GM18867 (cell line): ENCODE measurements at regions not wholly inside any gene's neighbourhood (a gene's known extent, or its start where the extent isn't known, plus 50 kb on each side); places are given as distances from the start of the nearest gene placed in this dataset.
A peak's percentile ranks its signal among the peaks of the same experiment; 100 is the strongest.
"Not testable (repeated sequence)": the region's sequence is repeated elsewhere in the genome, so short reads cannot be mapped to it uniquely, and the experiment has no call there.

ENCODE experiments used
- ATAC-seq: cut with Tn5 transposase; IDR thresholded peaks from one replicate; pipeline ENCODE4 v1.9.1; 2021; ENCODE audit warnings: mild to moderate bottlenecking, moderate library complexity; ENCODE audit not compliant: unreplicated experiment

DNA sequence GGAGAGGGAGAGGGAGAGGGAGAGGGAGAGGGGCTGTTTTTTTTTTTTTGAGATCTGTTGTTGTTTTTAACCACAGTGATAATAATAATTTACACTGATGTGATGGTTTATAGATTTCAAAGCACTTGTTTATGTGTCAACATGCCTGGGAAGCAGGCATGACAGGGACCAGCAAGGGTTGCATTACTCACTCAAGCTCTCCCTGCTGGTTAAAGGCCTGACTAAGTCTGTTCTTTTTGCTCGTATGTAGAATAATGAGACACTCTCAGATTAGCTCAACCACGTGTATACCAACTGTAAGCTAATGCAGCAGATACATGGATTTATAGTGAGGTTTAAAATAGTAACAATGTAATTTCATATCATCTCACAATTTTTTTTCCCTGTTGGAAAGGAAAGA, 134.6 kb upstream of the BOD1L1 start:
- ATAC-seq = no peak

DNA sequence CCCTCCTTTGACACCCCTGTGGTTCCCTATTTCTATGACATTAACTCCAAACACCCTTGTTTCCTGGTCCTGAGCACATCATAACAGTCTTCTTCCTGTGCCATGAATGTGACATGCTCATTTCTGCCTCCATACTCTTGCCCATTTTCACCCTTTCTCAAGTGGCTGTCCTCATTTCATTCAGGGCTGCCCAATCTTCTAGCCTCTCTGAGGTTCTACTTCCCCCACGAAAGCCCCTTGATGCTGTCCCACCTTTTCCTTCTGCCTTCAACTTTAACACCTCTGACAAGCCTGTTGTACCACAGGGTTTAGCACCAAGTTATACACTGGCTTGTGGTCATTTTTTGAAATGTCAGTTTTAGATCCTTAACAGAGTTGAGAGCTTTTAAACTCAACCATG, 136.2 kb upstream of the BOD1L1 start:
- no peak for ATAC-seq

DNA sequence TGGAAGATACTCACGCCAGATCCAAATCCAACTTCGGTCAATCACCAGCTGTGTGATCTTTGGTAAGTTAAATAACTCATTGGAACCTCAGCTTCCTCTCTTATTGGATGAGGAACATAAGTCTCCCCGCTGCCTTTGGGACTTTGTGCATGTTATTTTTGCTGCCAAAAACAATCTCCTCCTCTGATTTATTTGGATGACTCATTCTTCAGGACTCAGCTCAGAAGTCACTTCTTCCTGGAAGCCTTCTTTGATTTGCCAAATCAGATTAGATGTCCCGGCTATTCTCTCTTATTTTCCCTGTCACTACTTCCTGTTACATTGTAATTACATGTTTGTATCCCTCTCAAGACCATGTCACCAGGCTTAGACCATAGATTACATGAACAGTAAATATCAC, 138.0 kb upstream of the BOD1L1 start:
- no peak for ATAC-seq

DNA sequence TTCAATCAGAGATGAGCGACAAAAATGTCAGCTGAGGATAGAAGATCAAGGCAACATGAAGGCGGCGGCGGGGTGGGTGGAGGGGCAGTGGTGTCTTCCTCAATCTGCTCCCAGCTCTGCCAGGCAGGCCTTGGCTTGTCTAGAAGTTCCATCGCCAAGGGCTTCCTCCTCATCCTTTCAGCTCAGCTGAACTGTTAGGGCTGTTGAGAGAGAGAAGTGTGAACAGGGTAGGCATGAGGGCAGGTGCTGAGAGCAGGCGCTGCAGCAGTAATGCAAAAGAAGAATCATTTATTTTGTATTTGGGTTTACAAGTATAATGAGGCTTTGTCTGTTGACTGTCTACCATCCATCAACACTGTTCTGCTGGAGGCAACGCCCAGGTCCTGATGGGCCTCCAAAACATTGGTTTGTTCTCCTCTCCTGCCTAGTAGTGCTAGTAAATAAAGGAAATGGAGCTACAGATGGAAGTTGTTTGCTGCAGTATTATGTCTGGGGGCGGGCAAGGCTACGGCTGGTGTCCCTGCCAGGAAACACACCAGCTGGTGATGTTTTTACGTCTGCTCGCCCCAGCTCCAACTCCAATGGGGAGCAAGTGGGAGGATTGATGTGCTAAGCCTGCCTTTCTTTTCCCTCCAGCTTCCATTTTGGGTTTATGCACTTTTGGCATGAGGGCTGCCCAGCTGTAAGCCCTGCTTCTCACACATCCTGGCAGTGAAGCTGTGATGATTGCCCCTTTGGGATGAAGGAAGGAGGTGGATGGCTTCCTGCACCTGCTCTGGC, 139.4 kb upstream of the BOD1L1 start:
- no peak for ATAC-seq

DNA sequence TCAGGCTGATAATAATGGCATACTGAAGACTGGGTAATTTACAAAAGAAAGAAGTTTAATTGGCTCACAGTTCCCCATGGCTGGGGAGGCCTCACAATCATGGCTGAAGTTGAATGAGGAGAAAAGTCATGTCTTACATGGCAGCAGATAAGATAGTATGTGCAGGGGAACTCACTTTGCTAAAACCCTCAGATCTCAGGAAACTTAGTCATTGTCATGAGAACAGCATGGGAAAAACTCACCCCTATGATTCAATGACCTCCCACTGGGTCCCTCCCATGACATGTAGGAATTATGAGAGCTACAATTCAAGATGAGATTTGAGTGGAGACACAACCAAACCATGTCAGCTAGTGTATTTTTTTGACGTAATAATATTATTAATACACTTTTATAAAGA, 149.8 kb upstream of the BOD1L1 start:
- ATAC-seq = no peak

DNA sequence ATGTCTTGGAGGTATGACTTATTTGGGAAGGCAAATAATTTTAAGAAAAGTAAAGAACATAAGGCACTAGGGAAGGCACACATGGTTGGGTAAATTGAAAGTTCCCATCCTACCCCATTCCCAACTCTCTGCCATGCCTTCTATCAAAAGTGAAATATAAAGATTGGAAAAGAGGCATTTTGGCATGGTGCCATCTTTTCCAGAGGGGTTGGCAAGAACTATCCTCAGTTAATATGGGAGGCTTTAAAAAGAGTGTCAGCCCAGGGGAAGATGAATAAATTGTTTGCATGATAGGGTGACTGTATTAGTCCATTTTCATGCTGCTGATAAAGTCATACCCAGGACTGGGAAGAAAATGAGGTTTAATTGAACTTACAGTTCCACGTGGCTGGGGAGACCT, 150.8 kb upstream of the BOD1L1 start:
- ATAC-seq = no peak

DNA sequence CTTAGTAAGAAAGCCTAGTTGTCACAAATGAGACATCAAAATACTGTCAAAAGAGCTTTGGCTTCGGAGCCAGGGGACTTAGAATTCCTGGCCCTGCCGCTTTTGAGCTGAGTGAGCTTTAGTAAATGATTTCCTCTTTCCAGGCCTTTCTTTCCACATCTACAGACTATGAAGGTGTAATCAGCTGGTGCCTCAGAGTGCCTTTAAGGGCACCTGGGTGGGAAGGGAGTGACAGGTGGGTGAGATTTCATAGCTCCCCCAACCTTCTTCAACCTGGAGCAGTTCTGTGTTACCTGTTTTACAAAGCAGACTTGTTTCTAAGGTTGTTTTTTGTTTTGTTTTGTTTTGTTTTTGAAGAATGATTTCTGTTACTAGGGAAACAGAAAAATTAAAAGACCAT, 154.7 kb upstream of the BOD1L1 start:
- ATAC-seq = no peak

DNA sequence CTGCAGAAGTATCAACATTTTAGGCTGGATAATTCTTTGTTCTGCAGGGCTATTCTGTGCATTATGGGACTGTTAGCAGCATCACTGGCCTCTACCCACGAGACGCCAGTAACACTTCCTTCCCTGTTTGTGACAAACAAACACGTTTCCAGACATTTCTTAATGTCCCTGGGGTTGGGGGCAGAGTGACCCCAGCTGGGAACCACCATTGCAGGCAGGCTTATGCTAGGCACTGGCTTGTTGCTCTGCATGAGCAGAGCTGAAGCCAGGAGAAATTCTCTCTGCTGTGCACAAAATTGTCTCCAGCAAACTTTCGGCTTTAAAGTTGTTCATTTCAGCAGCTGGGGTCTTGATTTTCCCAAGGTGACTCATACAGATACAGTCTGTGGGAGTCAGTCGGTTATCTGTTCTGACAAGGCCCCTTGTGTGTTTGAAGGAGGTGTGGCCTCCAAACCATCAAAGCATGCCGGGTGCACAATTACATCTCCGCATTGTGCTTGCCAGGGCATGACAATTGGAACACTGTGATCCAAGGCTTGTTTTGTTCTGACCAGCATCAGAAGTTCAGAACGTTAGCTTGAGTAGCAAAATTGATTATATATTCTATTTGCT, 156.4 kb upstream of the BOD1L1 start:
- ATAC-seq = peak; percentile 87

DNA sequence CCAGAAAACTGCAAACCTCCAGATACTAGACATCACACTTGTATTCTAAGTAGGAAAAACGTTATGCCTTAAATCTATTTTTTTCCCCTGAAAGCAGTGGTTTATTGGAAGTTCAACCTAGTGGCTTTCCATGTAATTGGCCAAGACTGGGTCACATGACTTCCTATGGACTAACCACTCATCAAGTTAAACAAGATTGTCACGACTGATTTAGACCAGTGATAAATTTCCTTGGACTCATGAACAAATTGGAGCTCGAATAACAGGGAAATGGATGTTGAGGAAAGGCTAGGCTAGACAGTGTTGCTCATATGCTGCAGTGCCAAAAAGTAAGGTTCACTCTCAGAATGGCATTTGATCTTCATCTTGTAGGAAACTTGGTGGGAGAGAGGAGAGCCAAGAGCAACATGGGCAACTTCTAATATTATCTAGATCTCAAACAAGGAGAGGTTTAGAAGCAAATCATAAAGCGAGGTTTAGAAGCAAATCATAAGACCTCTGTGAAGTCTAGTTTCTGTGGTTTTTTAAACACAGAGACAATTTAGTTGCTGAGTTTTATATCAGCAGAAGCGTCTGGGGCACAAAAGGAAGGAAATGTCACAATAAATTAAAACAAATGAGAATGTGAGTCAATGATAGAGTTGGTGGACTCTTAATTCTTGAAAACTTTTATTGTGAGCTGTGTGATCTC, 165.6 kb upstream of the BOD1L1 start:
- no peak for ATAC-seq

DNA sequence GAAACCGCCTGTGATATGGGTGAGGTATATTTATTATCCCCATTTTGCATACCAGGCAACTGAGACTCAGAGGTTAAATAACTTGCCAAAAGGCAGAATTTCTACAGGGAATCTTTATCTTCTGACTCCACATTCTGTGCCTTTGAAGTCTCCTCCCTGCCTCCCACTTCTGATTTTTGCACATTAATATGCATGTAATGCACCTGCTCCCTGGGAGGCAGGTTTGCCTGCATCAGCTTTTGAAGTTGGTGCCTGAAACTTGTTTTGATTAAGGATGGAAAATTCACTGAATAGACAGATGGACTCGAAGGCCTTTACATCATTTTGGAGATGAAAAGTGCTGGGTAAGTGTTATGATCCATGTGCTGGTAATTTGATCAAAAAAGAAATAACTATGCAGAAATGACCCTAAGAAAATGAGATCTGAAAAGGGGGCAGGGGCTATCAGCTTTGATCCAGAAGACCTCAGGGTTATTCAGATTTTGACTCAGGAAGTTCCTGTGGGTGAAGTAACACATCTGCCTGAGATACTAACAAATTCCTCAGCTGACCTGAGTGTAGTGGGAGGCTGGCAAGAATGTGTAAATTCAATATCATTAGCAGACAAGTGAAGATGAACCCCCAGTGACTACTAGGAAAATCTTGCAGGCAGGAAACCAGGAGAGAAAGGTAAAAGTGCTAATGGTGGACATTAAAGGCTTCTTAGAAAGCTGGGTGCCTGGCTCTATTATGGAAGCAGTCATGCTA, 167.5 kb upstream of the BOD1L1 start:
- ATAC-seq = no peak

DNA sequence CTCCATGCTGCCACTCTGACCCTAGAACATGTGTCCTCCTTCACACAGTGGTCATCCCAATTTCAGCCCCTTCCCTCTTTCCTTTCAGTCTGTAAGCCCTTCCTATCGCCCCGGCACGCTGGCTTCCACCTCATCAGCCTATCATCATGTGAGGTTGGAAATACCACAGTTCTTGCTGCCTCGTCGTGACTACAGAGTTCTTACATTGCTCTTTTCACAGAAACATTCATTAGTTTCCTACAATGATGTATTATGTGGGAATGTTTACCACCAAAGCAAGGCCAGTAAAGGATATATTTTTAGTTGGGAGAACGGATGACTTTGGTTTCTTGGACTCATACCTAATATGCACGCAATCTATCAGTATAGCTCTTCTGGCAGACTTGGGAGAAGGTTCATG, 169.5 kb upstream of the BOD1L1 start:
- no peak for ATAC-seq

DNA sequence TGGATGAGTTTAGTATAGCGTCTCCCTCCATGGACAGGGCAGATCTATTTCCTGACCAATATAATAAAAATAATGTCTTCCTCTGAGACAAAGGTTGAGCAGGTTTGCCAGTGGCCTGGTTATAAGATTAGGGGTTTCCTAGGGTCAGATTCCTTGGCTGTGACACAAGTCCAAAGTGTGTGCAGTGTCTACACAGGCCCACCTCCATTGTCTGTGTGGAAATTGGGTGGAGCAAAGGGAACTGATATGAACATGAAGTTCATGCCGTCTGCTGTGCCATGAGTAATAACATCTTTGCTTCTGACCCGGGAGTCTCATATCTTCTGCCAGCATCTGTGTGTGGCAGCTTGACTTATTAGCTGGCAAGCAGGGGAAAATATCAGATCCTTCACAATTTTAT, 187.7 kb upstream of the BOD1L1 start:
- no peak for ATAC-seq

DNA sequence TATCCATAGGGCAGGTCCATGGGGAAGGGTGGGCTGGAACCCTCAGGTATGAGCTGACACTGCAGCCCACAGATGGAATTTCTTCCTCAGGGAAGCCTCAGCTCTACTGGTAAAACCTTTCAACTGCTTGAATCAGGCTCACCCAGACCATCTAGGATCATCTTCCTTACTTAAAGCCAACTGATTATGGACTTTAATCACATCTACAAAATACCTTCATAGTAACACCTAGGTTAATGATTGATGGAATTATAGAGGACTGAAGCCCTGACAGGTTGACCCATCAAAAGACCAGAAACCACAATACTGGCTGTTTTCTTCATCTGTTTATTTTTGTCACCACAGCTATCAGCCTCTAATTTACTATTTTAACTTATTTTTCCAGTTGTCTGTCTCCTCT, 188.9 kb upstream of the BOD1L1 start:
- no peak for ATAC-seq

DNA sequence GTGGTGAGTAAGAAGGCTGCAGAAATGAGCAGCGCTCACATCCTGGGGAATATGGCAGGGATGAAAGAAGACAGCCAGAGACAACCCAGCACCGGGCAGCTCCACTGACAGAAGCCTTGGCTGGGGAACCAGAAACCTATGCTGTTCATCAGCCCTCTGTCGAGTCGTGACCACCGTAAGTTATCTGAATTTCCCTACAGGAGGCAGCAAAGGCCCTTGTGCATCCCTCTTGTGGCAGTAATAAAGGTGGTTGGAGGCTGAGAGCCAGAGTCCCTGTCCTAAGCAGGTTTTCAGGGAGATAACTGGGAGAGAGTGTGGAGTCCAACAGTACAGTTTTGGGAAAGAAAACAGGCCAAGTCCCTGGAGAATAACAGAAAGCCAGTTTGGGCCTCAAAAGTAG, 194.0 kb upstream of the BOD1L1 start:
- no peak for ATAC-seq

DNA sequence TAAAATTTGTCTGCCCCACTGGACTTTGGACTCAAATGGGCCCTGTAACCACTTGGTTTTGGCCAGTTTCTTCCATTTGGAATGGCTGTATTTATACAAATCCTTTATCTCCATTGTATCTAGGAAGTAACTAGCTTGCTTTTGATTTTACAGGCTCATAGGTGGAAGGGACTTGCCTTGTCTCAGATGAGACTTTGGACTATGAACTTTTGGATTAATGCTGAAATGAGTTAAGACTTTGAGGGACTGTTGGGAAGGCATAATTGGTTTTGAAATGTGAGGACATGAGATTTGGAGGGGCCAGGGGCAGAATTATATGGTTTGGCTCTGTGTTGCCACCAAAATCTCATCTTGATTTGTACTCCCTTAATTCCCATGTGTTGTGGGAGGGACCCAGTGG, 198.3 kb upstream of the BOD1L1 start:
- not testable (repeated sequence) for ATAC-seq

DNA sequence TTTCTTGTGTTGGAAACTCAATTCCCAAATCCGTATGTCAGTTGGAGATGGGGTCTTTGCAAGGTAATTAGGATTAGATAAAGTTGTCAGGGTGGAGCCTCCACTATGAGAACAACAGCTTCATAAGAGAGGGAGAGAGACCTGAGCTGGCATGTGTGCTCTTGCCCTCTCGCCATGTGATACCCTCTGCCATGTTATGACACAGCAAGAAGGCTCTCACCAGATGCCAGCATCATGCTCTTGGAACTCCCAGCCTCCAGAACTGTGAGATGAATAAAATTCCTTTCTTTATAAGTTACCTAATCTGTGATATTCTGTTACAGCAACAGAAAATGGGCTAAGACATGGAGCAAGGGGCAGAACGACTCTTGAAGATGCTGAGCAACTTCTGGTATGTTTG, 201.9 kb upstream of the BOD1L1 start:
- no peak for ATAC-seq

DNA sequence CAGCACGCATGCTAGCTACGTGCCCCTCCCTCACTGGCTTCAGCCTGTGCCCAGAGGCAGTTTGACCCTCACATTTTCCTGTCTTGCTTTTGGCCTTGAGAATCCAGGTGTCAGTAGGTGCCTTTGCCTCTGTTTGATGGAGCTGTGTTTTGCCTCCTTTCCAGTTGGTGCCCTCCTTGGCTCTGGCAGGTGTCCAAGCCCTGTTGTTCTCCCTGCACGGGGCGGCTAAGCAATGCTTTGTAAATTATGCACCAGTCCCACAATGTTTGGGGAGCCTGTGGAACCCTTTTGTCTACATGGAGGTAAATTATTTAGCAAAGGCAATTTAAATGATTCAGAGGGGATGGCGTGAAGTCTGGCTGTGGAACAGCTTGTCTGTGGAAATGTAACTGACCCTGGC, 202.9 kb upstream of the BOD1L1 start:
- no peak for ATAC-seq

DNA sequence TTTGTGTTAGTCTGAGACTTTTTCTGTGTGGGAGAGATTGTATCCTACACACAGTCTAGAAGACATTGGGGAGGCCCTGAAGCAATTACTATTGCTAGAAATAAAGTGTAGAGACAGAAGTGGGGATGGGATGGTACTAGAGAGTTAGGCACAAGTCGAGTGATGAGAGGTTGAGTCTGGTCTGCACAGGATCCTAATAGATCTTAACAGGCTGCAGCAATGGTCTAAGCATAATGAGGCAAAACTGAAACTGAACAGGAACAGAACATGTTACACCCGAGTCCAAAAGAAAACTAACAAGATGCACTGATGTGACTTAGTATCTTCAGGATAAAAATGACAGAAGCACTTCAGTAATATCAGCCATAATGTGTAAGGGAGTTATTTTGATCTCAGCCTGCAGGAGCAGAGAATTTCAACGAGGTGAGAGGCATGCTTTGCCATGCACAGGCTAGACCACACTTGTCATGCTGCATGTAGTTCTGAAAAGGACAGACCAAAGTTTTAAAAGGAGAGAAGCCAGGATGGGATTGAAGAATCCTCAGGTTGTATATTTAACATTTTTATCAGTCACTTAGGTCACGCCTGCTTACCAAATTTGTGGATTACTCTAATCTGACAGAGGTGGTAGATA, 205.8 kb upstream of the BOD1L1 start:
- no peak for ATAC-seq

DNA sequence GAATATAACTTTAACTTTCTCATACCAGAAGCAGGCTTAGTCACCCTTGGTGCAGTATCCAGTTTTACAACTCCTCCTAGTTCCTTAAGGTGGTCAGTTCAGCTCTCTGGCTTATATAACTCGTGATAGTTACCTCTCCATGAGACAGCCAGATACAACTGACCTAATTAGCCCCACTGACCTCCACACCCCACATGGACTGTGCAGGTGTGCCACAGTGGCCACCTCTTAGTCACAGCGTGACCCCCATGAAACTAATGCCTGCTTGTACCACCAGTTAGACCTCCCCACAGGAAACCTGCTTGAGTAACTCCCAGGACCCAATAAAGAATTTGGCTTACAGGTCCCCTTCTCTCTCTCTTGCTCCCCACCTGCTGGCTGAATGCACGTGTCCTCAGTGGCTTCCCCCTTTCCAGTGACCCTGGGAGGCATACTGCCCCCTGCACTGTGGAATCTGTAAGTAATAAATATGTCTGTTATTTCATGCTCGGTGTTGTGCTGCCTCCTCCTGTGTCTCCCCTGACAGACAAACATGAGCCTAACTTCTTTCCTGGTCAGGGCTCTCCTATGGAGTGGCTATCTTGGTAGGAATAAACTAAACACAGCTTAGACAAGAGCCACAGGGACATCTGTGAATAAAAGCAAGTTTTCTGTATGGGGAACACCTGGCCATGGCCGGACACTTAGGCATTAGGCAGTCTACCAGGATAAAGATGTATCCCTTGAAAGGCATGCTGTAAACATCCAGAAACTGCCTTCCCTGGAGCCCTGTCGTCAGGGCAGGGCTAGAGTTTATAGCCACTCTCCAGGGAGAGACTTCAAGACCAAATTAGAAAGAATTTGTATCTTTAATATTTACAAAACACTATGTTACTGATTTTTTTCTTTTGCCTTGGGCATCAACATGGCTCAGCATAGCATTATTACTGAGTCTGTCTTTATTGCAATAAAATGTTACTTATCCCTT, 209.7 kb upstream of the BOD1L1 start:
- ATAC-seq = no peak
